Left lung (tissue), 4 donors: ENCODE measurements at regions not wholly inside any gene's neighbourhood (a gene's known extent, or its start where the extent isn't known, plus 50 kb on each side); places are given as distances from the start of the nearest gene placed in this dataset.

ENCODE experiments used
- ATAC-seq: fragments of 200-7000 bp; cut with Tn5 transposase; one replicate; pipeline ENCODE4 v1.9.1; 2020; ENCODE audit warnings: moderate library complexity
- DNase-seq, 4 donors: peaks; one replicate each; pipeline ENCODE4 v3.0.0-alpha.2; 2013 to 2020
- H3K27ac ChIP-seq, 2 donors: fragments of 200-600 bp; sonication (generic) in 1 of 2; one replicate each; pipeline versions ENCODE4 v1.5.0 to v1.8.0; 2020 to 2021
- H3K27me3 ChIP-seq, 2 donors: fragments of 200-600 bp; sonication (generic) in 1 of 2; one replicate each; pipeline versions ENCODE4 v1.5.0 to v1.8.0; 2020 to 2021
- H3K36me3 ChIP-seq, 2 donors: fragments of 200-600 bp; sonication (generic) in 1 of 2; one replicate each; pipeline versions ENCODE4 v1.5.0 to v1.8.0; 2020 to 2021
- H3K4me1 ChIP-seq, 2 donors: fragments of 200-600 bp; one replicate each; pipeline ENCODE4 v1.8.0; 2021
- H3K4me3 ChIP-seq, 2 donors: fragments of 200-600 bp; sonication (generic) in 1 of 2; one replicate each; pipeline versions ENCODE4 v1.5.0 to v1.8.0; 2020 to 2021; ENCODE audit warnings: mild to moderate bottlenecking in 1 of 2
- H3K9me3 ChIP-seq, 2 donors: fragments of 200-600 bp; sonication (generic) in 1 of 2; one replicate each; pipeline versions ENCODE4 v1.5.0 to v1.8.0; 2020 to 2021
- intact Hi-C, 2 donors: fragments of 100-400 bp; cut with DNase I; formaldehyde crosslinking; loops; one replicate each; pipeline versions ENCODE4 v1.11.2 to v1.14.2; 2022
- TF ChIP-seq, protein P1 (sequence below), 2 donors: fragments of 200-600 bp; sonication (generic) in 1 of 2; IDR thresholded peaks; one replicate each; pipeline versions ENCODE4 v1.5.0 to v1.8.0; 2021; ENCODE audit warnings: antibody characterized with exemption in 2 of 2
- donor health status: DM: no; HTN: yes; CAD: no.
- donor health status: DM: no; HTN: no; CAD: no.

DNA sequence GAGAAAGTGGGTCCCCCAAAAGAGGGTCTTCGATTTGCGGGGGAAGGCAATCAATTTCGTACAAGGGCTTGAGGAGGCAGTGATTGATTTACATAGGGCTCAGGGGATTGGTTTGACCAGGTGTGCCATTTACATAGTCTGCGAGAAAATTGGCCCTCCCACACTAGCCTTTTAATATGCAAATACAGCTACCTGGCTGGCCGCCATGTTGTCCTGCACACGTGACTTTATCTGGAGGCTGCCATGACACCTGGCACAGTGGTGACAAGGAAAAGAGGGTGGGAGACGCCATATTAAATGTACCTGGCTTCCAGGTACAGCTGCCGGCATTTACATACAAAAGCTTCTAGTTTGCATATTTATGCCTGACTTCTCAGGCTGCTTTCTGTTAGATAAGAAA lies 1577.2 kb upstream of the LRRTM3 start:
- DNase-seq = peak in 1 of 4 donors; percentile 18

DNA sequence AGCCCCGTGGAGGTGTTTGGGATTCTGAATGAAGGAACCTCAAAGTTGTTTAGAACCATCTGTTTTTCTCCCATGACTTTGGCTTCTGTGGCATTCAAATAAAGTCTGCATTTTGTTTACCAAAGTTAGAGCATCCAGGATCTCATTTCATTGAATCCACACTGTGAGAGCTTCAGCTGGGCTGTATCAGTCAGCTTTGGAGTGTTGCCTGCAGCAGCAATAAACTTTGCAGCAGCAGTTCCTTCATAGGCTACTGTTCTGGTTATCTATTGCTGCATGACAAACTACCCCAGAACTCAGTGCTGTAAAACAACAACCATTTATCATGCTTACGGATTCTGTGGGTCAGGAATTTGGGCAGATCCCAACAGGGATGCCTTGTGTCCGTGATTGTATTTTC lies 1575.2 kb upstream of the LRRTM3 start:
- Histone ChIP-seq H3K36me3 (no peaks in the 10 kb centered on the region), H3K4me3 (no peak overlapping the region), H3K27ac (no peak overlapping the region), H3K4me1 (no peaks in the 10 kb centered on the region), H3K9me3 (no peaks in the 10 kb centered on the region), H3K27me3 (no peaks in the 10 kb centered on the region)
- TF ChIP-seq, protein P1, sequence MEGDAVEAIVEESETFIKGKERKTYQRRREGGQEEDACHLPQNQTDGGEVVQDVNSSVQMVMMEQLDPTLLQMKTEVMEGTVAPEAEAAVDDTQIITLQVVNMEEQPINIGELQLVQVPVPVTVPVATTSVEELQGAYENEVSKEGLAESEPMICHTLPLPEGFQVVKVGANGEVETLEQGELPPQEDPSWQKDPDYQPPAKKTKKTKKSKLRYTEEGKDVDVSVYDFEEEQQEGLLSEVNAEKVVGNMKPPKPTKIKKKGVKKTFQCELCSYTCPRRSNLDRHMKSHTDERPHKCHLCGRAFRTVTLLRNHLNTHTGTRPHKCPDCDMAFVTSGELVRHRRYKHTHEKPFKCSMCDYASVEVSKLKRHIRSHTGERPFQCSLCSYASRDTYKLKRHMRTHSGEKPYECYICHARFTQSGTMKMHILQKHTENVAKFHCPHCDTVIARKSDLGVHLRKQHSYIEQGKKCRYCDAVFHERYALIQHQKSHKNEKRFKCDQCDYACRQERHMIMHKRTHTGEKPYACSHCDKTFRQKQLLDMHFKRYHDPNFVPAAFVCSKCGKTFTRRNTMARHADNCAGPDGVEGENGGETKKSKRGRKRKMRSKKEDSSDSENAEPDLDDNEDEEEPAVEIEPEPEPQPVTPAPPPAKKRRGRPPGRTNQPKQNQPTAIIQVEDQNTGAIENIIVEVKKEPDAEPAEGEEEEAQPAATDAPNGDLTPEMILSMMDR (IDR thresholded peaks at IDR 0.05) = no peak
- DNase-seq = no peak
- ATAC-seq = no peak
- intact Hi-C loops = no loop called here

More for the DNA sequence above, 1577.2 kb upstream of the LRRTM3 start:
- H3K27me3 ChIP-seq = no peaks in the 10 kb centered on the region
- H3K27ac ChIP-seq = no peak overlapping the region
- no peaks in the 10 kb centered on the region for H3K9me3 ChIP-seq
- no peak overlapping the region for H3K4me3 ChIP-seq
- TF ChIP-seq, protein P1 (IDR thresholded peaks at IDR 0.05) = no peak
- no peak for ATAC-seq
- no peaks in the 10 kb centered on the region for H3K4me1 ChIP-seq
- intact Hi-C loops = no loop called here
- no peaks in the 10 kb centered on the region for H3K36me3 ChIP-seq

DNA sequence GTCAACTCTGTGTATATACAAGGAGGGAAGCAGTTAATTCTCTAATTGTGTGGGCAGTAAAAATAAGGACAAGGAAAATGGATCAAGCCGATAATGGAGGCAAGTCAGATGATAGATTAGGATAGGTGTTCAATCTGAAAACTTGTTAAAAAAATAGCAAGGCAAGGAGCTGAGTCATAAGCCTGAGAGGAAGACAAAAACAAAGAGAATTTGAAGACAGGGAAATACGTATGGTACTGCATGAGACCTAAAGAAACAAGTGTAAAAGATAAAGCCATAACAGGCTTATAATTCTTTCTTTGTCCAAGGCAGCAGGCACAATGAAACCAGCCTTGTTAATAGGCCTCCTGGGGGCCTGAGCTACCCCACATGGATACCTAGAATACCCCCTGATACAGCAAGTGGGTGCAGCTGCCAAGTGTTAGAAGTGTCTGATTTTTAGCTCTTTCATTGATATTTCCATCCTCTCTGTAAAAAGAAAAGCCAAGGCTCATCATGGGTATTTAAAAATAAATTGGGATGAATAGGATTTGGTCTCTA lies 1570.6 kb upstream of the LRRTM3 start:
- Histone ChIP-seq H3K9me3 (no peaks in the 10 kb centered on the region), H3K27ac (no peak overlapping the region), H3K4me1 (no peaks in the 10 kb centered on the region), H3K4me3 (no peak overlapping the region), H3K36me3 (no peaks in the 10 kb centered on the region), H3K27me3 (no peaks in the 10 kb centered on the region)
- TF ChIP-seq, protein P1 (IDR thresholded peaks at IDR 0.05) = no peak
- DNase-seq (no peak), ATAC-seq (no peak)
- intact Hi-C loops = no loop called here

DNA sequence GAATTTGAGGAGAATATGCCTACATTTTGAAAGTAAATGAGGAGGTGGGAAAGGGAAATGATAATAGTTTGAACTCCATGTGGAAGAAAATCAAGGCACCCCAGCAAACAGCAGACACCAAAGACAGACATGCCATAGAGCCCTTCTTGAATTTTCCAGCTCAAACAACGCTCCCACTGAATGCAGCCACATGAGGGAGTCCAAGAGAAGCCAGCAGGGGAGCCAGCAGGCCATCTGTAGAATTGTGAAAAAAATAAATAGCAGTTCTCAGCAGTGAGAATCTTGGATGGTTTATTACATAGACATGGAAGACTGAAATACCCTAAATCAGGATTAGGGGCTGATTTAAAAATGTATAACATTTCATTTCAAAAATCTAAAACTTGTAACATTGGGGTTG lies 1567.3 kb upstream of the LRRTM3 start:
- TF ChIP-seq, protein P1 (IDR thresholded peaks at IDR 0.05) = peak; percentile 8 to 22
- peak in 1 of 4 donors; percentile 24 for DNase-seq
- intact Hi-C loops = no loop called here
- H3K4me1 ChIP-seq = no peaks in the 10 kb centered on the region
- H3K4me3 ChIP-seq = no peak overlapping the region
- no peaks in the 10 kb centered on the region for H3K27me3 ChIP-seq
- ATAC-seq = peak; percentile 69
- H3K36me3 ChIP-seq = no peaks in the 10 kb centered on the region
- no peaks in the 10 kb centered on the region for H3K9me3 ChIP-seq
- no peak overlapping the region for H3K27ac ChIP-seq

DNA sequence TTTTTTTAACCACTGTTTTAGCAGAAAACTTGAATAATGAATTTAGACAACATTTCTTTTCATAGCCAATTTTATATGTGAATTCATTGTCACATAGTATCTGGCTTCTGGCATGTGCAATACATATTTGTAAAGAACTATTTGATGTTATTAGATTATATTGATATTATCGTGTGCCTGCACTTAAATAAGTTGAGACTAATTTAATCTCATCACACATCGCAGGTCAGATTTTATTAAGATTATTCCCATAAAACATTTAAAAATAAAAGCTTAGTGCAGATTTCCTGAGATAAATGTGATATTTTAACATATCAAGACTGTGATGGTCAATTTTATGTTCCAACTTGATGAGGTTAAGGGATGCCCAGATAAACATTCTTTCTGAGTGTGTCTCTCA lies 1565.3 kb upstream of the LRRTM3 start:
- intact Hi-C loops = no loop called here
- Histone ChIP-seq H3K27me3 (no peaks in the 10 kb centered on the region), H3K9me3 (no peaks in the 10 kb centered on the region), H3K4me1 (no peaks in the 10 kb centered on the region), H3K4me3 (no peak overlapping the region), H3K36me3 (no peaks in the 10 kb centered on the region), H3K27ac (no peak overlapping the region)
- ATAC-seq (no peak), DNase-seq (no peak)
- TF ChIP-seq, protein P1 (IDR thresholded peaks at IDR 0.05) = no peak
